ENCODE measurements at regions not wholly inside any gene's neighbourhood (a gene's known extent, or its start where the extent isn't known, plus 50 kb on each side); places are given as distances from the start of the nearest gene placed in this dataset.

- TF ChIP-seq CTCF (IDR thresholded peaks at IDR 0.05; ENCODE audit: low read depth, low read length) (no peak), EZH2phosphoT487 (IDR thresholded peaks at IDR 0.05; ENCODE audit: low read depth) (no peak)
Observed at GRCh38 chr7:155228459-155228845, 69.2 kb upstream of the INSIG1 start.

Data from OCI-LY3 (cell line).